OCI-LY3 (cell line): ENCODE measurements at regions not wholly inside any gene's neighbourhood (a gene's known extent, or its start where the extent isn't known, plus 50 kb on each side); places are given as distances from the start of the nearest gene placed in this dataset.

Experiments used
- H2AFZ ChIP-seq: fragments of 200-600, 300-600 bp; shearing (Covaris generic); 2 replicates; pipeline ENCODE4 v1.6.0; 2014; ENCODE audit warnings: antibody characterized with exemption, low read depth, low read length
- H3K27ac ChIP-seq: fragments of 200-600, 300-600 bp; sonication (generic); 2 replicates; pipeline ENCODE4 v1.5.1; 2014; ENCODE audit warnings: mild to moderate bottlenecking, low read length, moderate library complexity, mixed read lengths
- H3K27me3 ChIP-seq: fragments of 200-600, 300-600 bp; sonication (generic); 2 replicates; pipeline ENCODE4 v1.6.1; 2014; ENCODE audit warnings: low read depth, low read length, mixed read lengths
- H3K36me3 ChIP-seq: fragments of 200-600, 300-600 bp; sonication (generic); replicated peaks from 2 replicates; pipeline ENCODE3; 2014; ENCODE audit warnings: low read depth, low read length, mixed read lengths
- H3K4me1 ChIP-seq: fragments of 300-600, 200-600 bp; sonication (generic); 2 replicates; pipeline ENCODE4 v1.6.1; 2014; ENCODE audit warnings: low read length, mixed read lengths
- H3K4me2 ChIP-seq: fragments of 200-600, 300-600 bp; sonication (generic); 2 replicates; pipeline ENCODE4 v1.6.1; 2014; ENCODE audit warnings: low read length, mixed read lengths
- H3K4me3 ChIP-seq: fragments of 300-600, 200-600 bp; sonication (generic); 2 replicates; pipeline ENCODE4 v1.5.1; 2014; ENCODE audit warnings: antibody characterized with exemption, mild to moderate bottlenecking, low read length, moderate library complexity
- H3K79me2 ChIP-seq: fragments of 300-600, 200-600 bp; shearing (Covaris generic); 2 replicates; pipeline ENCODE4 v1.6.1; 2014; ENCODE audit warnings: mild to moderate bottlenecking, low read length, mixed read lengths
- H3K9ac ChIP-seq: fragments of 300-600, 200-600 bp; shearing (Covaris generic); 2 replicates; pipeline ENCODE4 v1.6.0; 2014; ENCODE audit warnings: mild to moderate bottlenecking, low read length, moderate library complexity
- H3K9me3 ChIP-seq: fragments of 200-600, 300-600 bp; shearing (Covaris generic); 2 replicates; pipeline ENCODE4 v1.6.1; 2014; ENCODE audit warnings: low read length, mixed read lengths; ENCODE audit not compliant: insufficient read depth
- H4K20me1 ChIP-seq: fragments of 200-600, 300-600 bp; sonication (generic); 2 replicates; pipeline ENCODE4 v1.6.1; 2016; ENCODE audit warnings: low read length, mixed read lengths; ENCODE audit not compliant: insufficient read depth
- EZH2phosphoT487 ChIP-seq: fragments of 200-600 bp; shearing (Covaris generic); IDR thresholded peaks from 2 replicates; pipeline ENCODE4 v1.6.1; 2018; ENCODE audit warnings: antibody characterized with exemption, mixed run types, low read depth
- TF ChIP-seq, protein P1 (sequence below): fragments of 200-600, 300-600 bp; sonication (generic); IDR thresholded peaks from 2 replicates; pipeline ENCODE4 v1.5.1; 2014; ENCODE audit warnings: antibody characterized with exemption, low read length, low read depth

DNA sequence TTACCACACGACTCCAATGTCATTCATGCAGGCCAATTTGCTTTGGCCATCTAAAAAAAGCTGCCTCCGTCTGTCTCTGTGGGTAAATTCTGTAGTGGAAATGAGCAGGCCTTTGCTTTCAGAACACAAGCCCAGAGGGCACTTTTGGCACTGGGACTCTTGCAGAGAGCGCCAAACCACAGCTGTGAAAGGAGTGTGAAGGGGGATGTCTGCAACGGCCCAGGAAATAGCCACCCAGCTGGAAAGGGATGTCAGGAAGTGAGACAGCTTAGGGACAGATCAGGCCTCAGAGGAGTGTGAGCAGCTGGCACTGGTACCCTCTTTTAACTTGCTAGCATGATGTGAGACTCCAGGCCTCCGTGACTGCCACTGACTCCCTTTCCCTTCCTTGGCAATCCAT, 152.4 kb downstream of the DKK1 start:
- Histone ChIP-seq H3K9me3 (no peaks in the 10 kb centered on the region), H3K4me1 (peaks cover 38% of the 10 kb centered on the region), H3K79me2 (no peaks in the 10 kb centered on the region), H3K4me3 (no peak overlapping the region), H3K4me2 (peak overlapping the region; percentile 58), H3K36me3 (no peaks in the 10 kb centered on the region), H2AFZ (no peak overlapping the region), H3K27ac (0 out of 2 replicates have a peak overlapping the region, but pooled peaks have one; percentile 8), H3K27me3 (no peaks in the 10 kb centered on the region), H3K9ac (no peak overlapping the region), H4K20me1 (no peaks in the 10 kb centered on the region)
- TF ChIP-seq, protein P1, sequence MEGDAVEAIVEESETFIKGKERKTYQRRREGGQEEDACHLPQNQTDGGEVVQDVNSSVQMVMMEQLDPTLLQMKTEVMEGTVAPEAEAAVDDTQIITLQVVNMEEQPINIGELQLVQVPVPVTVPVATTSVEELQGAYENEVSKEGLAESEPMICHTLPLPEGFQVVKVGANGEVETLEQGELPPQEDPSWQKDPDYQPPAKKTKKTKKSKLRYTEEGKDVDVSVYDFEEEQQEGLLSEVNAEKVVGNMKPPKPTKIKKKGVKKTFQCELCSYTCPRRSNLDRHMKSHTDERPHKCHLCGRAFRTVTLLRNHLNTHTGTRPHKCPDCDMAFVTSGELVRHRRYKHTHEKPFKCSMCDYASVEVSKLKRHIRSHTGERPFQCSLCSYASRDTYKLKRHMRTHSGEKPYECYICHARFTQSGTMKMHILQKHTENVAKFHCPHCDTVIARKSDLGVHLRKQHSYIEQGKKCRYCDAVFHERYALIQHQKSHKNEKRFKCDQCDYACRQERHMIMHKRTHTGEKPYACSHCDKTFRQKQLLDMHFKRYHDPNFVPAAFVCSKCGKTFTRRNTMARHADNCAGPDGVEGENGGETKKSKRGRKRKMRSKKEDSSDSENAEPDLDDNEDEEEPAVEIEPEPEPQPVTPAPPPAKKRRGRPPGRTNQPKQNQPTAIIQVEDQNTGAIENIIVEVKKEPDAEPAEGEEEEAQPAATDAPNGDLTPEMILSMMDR = no peak
- TF ChIP-seq EZH2phosphoT487 = no peak

DNA sequence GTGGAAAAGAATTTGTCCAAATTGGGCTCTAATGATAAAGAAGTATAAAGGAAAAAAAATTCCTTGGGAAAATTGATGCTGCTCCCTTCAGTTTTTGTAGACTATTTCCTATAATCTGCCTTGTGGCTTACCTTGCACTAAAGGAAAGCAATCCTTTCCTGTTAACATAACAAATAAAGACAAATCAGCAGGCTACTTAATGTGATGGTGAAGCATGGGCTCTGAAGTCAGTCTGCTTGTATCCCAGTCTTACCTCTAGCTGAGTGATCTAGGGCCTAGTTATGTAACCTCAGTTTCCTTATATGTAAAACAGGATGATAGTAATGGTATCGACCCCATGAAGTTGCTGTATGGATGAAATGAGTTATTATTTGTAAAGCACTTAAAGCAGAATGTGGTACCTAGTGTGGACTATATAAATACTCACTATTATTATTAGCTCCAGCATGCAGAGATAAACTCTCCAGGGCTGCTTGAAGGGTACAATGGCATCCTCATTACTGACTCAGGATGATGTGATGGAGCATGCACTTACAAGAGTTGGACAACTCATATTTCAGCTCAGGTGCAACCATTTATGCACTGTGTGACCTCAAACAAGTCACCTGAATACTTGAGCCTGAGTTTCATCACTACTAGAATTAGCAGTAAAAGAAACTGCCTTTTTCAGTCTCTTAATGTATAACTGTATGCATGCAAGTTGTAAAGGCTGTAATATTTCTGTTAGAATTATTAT, 156.1 kb downstream of the DKK1 start:
- Histone ChIP-seq H3K4me1 (peaks cover 28% of the 10 kb centered on the region), H4K20me1 (no peaks in the 10 kb centered on the region), H3K27ac (no peak overlapping the region), H3K9ac (no peak overlapping the region), H2AFZ (no peak overlapping the region), H3K36me3 (no peaks in the 10 kb centered on the region), H3K9me3 (no peaks in the 10 kb centered on the region), H3K4me2 (no peak overlapping the region), H3K4me3 (no peak overlapping the region), H3K27me3 (no peaks in the 10 kb centered on the region), H3K79me2 (no peaks in the 10 kb centered on the region)
- no peak for TF ChIP-seq EZH2phosphoT487
- TF ChIP-seq, protein P1 = no peak

GRCh38 chr10:52472406-52473146, 158.5 kb downstream of the DKK1 start:
- TF ChIP-seq, protein P1 = no peak
- TF ChIP-seq EZH2phosphoT487 = no peak
- Histone ChIP-seq H3K79me2 (no peaks in the 10 kb centered on the region), H3K27ac (no peak overlapping the region), H4K20me1 (no peaks in the 10 kb centered on the region), H3K4me1 (peaks cover 8% of the 10 kb centered on the region), H3K9ac (no peak overlapping the region), H3K4me3 (no peak overlapping the region), H3K36me3 (no peaks in the 10 kb centered on the region), H3K9me3 (no peaks in the 10 kb centered on the region), H2AFZ (no peak overlapping the region), H3K27me3 (no peaks in the 10 kb centered on the region), H3K4me2 (no peak overlapping the region)

DNA sequence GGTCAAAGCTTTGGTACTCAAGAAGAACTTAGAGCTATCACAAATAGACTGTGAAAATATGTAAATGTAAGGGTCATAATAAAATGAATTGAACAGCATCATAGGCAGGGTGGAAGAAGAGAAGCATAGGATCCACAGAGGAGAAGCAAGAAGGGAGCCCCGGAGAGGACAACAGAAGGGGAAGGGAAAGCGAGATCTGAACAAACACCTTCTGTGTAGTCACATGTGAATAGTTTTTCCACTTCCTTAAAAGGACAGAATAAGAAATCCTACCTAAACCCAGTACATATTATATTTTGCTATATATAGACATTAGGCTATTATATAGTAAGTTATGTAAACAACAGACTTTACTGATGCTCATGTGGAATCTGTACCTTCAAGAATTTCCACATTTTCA, 160.2 kb downstream of the DKK1 start:
- Histone ChIP-seq H3K36me3 (no peaks in the 10 kb centered on the region), H3K27ac (no peak overlapping the region)
- no peak for TF ChIP-seq EZH2phosphoT487
- TF ChIP-seq, protein P1 = no peak

More for the DNA sequence above, 160.2 kb downstream of the DKK1 start:
- Histone ChIP-seq H3K4me3 (no peak overlapping the region), H3K9me3 (no peaks in the 10 kb centered on the region), H4K20me1 (no peaks in the 10 kb centered on the region), H3K9ac (no peak overlapping the region), H2AFZ (no peak overlapping the region), H3K79me2 (no peaks in the 10 kb centered on the region), H3K4me2 (peak overlapping the region; percentile 36; the same call in 1 of the 2 replicates), H3K27me3 (no peaks in the 10 kb centered on the region), H3K4me1 (peaks cover 8% of the 10 kb centered on the region)
